NCI-H460 (cell line): ENCODE measurements at regions not wholly inside any gene's neighbourhood (a gene's known extent, or its start where the extent isn't known, plus 50 kb on each side); places are given as distances from the start of the nearest gene placed in this dataset.

Experiments used
- DNase-seq: peaks from one replicate; pipeline ENCODE4 v3.0.0-alpha.2; 2016; ENCODE audit warnings: low read depth; ENCODE audit errors: extremely low read depth

GRCh38 chr3:182699550-182700170 is 93.6 kb upstream of the ATP11B start:
- no peak for DNase-seq

- no peak for DNase-seq
Observed at GRCh38 chr3:182702216-182702615, 91.1 kb upstream of the ATP11B start.

DNA sequence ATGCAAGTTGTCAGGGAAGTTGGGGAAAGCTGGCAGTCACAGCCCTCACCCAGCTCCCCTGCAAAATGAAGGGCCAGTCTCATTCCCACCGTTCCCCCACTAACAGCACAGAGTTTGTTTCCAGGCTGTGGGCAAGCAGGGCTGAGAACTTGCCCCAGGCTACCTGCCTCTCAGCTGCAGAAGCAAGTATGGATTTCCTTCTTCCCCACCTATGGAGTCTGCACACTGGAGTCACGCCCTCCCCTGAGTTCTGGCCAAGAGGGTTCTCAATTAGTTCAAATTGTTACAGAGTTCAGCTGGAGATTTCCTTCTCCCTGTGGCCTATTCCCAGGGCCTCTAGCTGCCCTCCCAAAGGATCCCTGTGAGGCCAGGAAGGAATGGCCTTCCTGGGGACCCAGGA is 90.1 kb upstream of the ATP11B start:
- DNase-seq, result no peak

GRCh38 chr3:182704926-182705325 is 88.4 kb upstream of the ATP11B start:
- no peak for DNase-seq

DNA sequence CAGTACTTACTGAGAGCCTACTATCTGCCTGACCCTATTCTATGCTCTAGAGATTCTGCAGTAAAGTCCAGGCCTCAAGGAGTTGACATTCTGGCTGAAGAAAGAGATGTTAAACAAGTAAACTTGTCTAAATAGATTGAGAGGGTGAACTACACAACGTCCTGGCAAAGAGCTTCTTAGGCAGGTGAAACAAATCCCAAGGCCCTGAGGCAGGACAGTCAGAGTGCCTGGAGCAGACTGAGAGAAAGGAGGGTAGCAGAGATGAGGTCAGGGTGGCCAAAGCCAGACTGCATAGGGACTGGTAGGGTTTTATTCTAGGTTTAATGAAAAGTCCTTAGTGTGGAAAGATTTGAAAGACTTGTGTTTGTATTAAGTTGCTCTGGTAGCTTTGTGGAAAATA is 84.5 kb upstream of the ATP11B start:
- no peak for DNase-seq

- DNase-seq, result no peak
Observed at GRCh38 chr3:182709306-182709705, 84.0 kb upstream of the ATP11B start.

DNA sequence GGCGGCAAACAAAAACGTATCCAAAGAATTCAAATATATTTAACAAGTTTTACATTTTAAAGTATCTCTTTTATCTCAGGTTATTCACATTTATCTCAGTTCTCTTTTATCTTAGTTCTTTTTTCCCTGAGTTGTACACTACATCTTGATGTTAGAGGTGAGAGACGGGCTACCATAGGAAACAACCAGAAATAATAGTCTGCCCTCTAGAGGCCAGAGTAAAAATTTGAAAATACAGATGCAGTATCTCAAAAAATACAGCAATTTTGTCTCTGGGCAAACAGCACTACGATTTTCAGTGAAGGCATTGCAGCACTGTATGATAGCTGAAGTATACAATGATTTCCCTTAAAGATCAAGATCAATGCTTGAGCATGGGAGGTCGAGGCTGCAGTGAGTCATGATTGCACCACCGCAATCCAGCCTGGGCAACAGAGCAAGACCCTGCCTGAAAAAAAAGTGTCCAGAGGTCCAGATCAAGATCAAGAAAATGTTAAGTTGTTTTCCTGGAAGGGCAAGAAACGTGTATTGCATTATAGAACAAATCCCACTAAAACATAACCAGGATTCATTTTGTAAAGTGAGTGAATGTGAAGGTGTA is 82.6 kb upstream of the ATP11B start:
- DNase-seq, result peak; percentile 18

- DNase-seq, result no peak
Observed at GRCh38 chr3:182711261-182711683, 82.0 kb upstream of the ATP11B start.

DNA sequence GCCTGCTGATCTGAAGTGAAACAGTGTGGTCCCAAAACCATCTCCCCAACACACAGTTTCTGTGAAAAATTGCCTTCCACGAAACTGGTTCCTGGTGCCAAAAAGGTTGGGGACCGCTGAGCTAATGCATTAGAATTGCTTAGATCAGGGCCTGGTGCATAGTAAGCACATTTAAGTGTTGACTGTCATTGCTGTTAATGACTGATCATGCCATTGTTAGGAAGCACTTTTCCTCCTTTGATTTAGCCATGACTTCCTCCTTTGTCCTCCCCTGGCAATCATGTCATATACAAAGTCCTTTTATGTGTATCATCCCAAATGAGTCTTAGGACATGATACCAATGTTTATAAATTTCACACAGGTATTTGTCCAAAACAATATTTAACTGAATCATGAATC is 81.5 kb upstream of the ATP11B start:
- no peak for DNase-seq

GRCh38 chr3:182713111-182713510 is 80.2 kb upstream of the ATP11B start:
- no peak for DNase-seq

- DNase-seq, result peak; percentile 53
Observed at GRCh38 chr3:182713743-182714517, 79.4 kb upstream of the ATP11B start.

- no peak for DNase-seq
Observed at GRCh38 chr3:182715006-182715405, 78.3 kb upstream of the ATP11B start.

DNA sequence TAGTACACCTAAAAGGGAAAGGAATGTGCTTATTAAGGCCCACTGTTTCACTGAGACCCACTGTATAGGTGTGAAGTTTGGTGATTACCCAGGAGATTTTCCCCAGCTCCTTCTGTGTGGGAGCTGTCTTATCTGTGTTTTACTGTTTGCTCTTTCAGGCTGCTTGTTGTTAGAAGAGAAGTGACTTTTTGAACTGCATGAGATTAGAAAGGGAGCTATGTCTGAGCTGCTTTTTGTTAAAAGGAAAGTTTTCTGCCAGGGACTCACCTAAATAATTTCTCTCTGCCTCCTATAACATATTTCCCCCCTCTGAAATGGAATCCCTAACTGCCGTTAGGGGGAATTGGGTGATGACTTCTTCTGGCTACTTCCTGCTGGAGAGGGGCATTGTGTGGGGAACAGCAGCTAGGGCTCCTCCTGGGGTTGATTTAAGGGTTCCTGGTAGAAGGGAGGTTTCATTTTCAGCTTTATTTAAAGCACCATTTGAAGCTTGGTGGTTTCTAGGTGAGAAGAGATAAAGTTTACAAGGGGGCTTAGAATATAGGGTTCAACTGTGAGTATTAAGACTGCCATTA is 77.1 kb upstream of the ATP11B start:
- no peak for DNase-seq

DNA sequence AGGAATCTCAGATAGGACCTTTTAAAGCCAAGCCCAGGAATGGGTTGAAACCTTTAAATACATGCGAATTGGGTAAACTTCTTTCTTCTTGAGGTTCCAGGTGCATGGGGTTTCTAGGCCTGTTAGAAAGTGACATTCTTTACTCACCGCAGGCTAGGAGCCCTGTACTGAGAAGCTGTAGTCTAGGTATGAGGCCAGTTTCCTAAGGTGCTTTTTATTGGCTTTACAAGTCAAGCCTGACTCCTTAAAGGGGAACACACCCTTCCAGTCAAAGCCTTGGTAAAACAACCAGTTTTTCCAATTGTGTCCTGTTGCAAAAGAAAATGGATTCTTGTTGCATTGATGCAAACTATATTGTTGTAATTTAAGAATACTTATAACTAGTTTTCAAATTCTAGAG is 76.1 kb upstream of the ATP11B start:
- DNase-seq, result no peak

GRCh38 chr3:182722907-182723306 is 70.4 kb upstream of the ATP11B start:
- no peak for DNase-seq

DNA sequence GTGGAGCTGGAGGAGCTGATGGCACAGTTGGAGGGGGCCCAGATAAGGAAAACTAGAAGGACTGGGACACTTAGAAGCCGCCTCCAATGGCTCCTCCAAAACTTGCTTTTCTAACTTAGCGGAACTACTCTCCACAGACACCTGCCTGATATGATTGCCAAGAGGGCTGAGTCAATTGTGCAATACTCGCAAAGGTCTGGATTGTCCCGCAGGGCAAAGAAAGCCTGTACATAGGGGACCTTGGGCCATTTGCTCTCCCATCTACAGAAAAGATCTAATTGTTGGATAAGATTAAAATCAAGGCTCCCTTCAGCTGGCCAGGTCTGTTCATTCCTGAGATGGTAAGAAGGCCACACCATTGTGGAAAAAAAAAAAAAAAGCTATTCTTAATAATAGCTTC is 69.7 kb upstream of the ATP11B start:
- no peak for DNase-seq

- DNase-seq, result no peak
Observed at GRCh38 chr3:182725372-182726251, 67.7 kb upstream of the ATP11B start.

DNA sequence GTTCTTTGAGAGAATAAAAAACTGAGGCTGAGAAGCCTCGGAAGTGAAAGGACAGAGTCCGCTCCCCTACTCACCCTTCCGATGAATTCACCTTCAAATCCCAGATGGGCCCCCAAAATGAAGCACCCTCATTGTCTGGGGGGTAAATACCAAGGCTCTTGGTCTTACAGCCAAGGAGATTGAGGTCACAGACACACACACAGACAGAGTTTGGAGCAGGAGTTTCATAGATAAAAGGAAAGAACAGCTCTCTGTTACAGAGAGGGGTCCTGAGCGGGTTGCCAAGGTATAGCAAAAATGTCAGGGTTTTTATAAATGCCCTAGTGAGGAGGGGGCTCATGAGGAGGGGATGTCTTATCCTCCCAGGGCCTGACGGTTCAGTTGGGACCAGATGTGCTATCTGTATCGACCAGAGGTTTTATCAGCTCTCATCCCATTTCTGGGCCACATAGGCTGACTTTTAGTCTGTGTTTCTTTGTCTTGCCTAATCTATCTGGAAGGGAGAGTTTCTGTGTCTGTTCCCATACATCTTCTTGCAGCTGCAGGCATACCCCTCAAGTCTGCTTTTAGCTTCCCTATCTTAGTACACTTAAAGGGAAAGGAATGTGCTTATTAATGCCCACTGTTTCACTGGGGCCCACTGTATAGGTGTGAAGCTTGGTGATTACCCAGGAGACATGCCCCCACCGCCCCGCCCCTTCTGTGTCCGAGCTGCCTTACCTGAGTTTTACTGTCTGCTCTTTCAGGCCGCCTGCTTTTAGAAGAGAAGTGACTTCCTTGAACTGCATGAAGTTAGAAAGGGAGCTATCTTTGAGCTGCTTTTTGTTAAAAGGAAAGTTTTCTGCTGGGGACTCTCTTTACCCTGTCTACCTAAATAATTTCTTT is 66.8 kb upstream of the ATP11B start:
- no peak for DNase-seq

- no peak for DNase-seq
Observed at GRCh38 chr3:182728238-182728637, 65.1 kb upstream of the ATP11B start.
